ENCODE measurements at regions not wholly inside any gene's neighbourhood (a gene's known extent, or its start where the extent isn't known, plus 50 kb on each side); places are given as distances from the start of the nearest gene placed in this dataset.

GRCh38 chr4:160235771-160236170 is 1132.9 kb downstream of the RAPGEF2 start:
- no peaks in the 10 kb centered on the region for H3K4me1 ChIP-seq (ENCODE audit: insufficient read depth, low read length)
- no peak overlapping the region for H3K9ac ChIP-seq (ENCODE audit: insufficient read depth, low read depth, low read length)
- no peak overlapping the region for H3K4me2 ChIP-seq (ENCODE audit: low read depth, low read length)
- ATAC-seq (no peak), DNase-seq (ENCODE audit: low spot score) (no peak), FAIRE-seq (no peak)
- no peaks in the 10 kb centered on the region for H4K20me1 ChIP-seq (ENCODE audit: insufficient read depth, low read length)
- no peaks in the 10 kb centered on the region for H3K27me3 ChIP-seq (ENCODE audit: control insufficient read depth in 1 of 2, insufficient read depth in 2 of 2, low read length in 2 of 2)
- no peak overlapping the region for H3K4me3 ChIP-seq (replicated peaks in 1 of 3; ENCODE audit: insufficient read depth in 1 of 3, low read depth in 2 of 3, low read length in 3 of 3)
- H3K9me3 ChIP-seq (ENCODE audit: low read length): peaks cover 10% of the 10 kb centered on the region; the same call in 1 of the 2 replicates
- no peak overlapping the region for H3K27ac ChIP-seq (ENCODE audit: extremely low read length, insufficient read depth, low read length)
- no peaks in the 10 kb centered on the region for H3K36me3 ChIP-seq (replicated peaks in 1 of 2; ENCODE audit: control insufficient read depth in 1 of 2, insufficient read depth in 2 of 2, low read length in 2 of 2)
- ChIA-PET CTCF (ENCODE audit: low intra/inter-chr PET ratio, low total read pairs) (no interaction called here), POLR2A (no interaction called here)
- no TSS peak for BruUV-seq (replicated peaks)
- intact Hi-C loops (cut with micrococcal nuclease; ENCODE audit: unreplicated experiment): no loop called here
- in situ Hi-C loops (cut with HindIII; ENCODE audit: extremely low pct_ligation_motif_present, low pct_unique_long_range_greater_than_20kb): no loop called here
- H3K79me2 ChIP-seq (ENCODE audit: insufficient read depth, low read length): no peaks in the 10 kb centered on the region
- H2AFZ ChIP-seq (ENCODE audit: low read length): no peak overlapping the region
- TF ChIP-seq DRAP1 (CRISPR knock-in tag; IDR thresholded peaks at IDR 0.05): no peak
- no peak for TF ChIP-seq ZNF652 (CRISPR knock-in tag; IDR thresholded peaks at IDR 0.05; ENCODE audit: borderline replicate concordance, low read depth)
- TF ChIP-seq ZNF563 (CRISPR knock-in tag; IDR thresholded peaks at IDR 0.05): no peak
- TF ChIP-seq ZBTB7B (CRISPR knock-in tag; IDR thresholded peaks at IDR 0.05): no peak
- no peak for TF ChIP-seq ZZZ3 (CRISPR knock-in tag; IDR thresholded peaks at IDR 0.05; ENCODE audit: borderline replicate concordance)
- no peak for TF ChIP-seq BRF2 (CRISPR knock-in tag; IDR thresholded peaks at IDR 0.05)
- TF ChIP-seq HMGXB3 (CRISPR knock-in tag; IDR thresholded peaks at IDR 0.05; ENCODE audit: borderline replicate concordance): no peak
- TF ChIP-seq XBP1 (CRISPR knock-in tag; IDR thresholded peaks at IDR 0.05): no peak
- no peak for TF ChIP-seq SP140L (CRISPR knock-in tag; IDR thresholded peaks at IDR 0.05; ENCODE audit: borderline replicate concordance)
- no peak for TF ChIP-seq MXD3 (CRISPR knock-in tag; IDR thresholded peaks at IDR 0.05)
- no peak for TF ChIP-seq MED8 (CRISPR knock-in tag; IDR thresholded peaks at IDR 0.05; ENCODE audit: insufficient replicate concordance)
- TF ChIP-seq LRRFIP1 (CRISPR knock-in tag; conservative IDR thresholded peaks at IDR 0.05): no peak
- TF ChIP-seq KDM1A (CRISPR knock-in tag; IDR thresholded peaks at IDR 0.05): no peak
- no peak for TF ChIP-seq ZNF589 (CRISPR knock-in tag; conservative IDR thresholded peaks at IDR 0.05)
- no peak for TF ChIP-seq RAD51 (IDR thresholded peaks at IDR 0.05; ENCODE audit: borderline replicate concordance)
- TF ChIP-seq CSRNP1 (CRISPR knock-in tag; IDR thresholded peaks at IDR 0.05): no peak
